Upper lobe of left lung (tissue), 6 donors: ENCODE measurements at regions not wholly inside any gene's neighbourhood (a gene's known extent, or its start where the extent isn't known, plus 50 kb on each side); places are given as distances from the start of the nearest gene placed in this dataset.
"Not testable (repeated sequence)": the region's sequence is repeated elsewhere in the genome, so short reads cannot be mapped to it uniquely, and the experiment has no call there.

Experiments used
- ATAC-seq, 2 donors: fragments of 200-7000 bp; cut with Tn5 transposase; one replicate each; pipeline ENCODE4 v1.9.1; 2022; ENCODE audit warnings: mild to moderate bottlenecking in 2 of 2, moderate library complexity in 2 of 2; ENCODE audit not compliant: low FRiP score in 2 of 2
- DNase-seq, 2 donors: peaks; one replicate each; pipeline ENCODE4 v3.0.0-alpha.2; 2019 to 2020
- H3K27ac ChIP-seq, 4 donors: fragments of 200-600 bp; sonication (generic); one replicate each; pipeline ENCODE4 v1.5.1; 2016 to 2019
- H3K27me3 ChIP-seq, 4 donors: fragments of 200-600 bp; sonication (generic); one replicate each; pipeline ENCODE4 v1.5.1; 2017 to 2019
- H3K36me3 ChIP-seq, 4 donors: fragments of 200-600 bp; sonication (generic); one replicate each; pipeline ENCODE4 v1.5.1; 2016 to 2019
- H3K4me1 ChIP-seq, 4 donors: fragments of 200-600 bp; sonication (generic); one replicate each; pipeline ENCODE4 v1.5.1; 2018 to 2019
- H3K4me3 ChIP-seq, 4 donors: fragments of 200-600 bp; sonication (generic); one replicate each; pipeline ENCODE4 v1.5.1; 2017 to 2019; ENCODE audit warnings: mild to moderate bottlenecking in 2 of 4, moderate library complexity in 1 of 4
- H3K9me3 ChIP-seq, 4 donors: fragments of 200-600 bp; sonication (generic); one replicate each; pipeline ENCODE4 v1.5.1; 2018 to 2019
- CTCF ChIP-seq, 6 experiments: fragments of 450-650 bp in 4 of 6; fragments of 200-600 bp in 2 of 6; sonication (generic) in 2 of 6; IDR thresholded peaks; one replicate each; pipeline ENCODE4 v1.5.1; 2016 to 2019; ENCODE audit warnings: antibody characterized with exemption in 6 of 6
- EP300 ChIP-seq, 4 donors: sonication (generic); formaldehyde crosslinking; IDR thresholded peaks; one replicate each; pipeline ENCODE4 v1.5.1; 2017; ENCODE audit warnings: antibody characterized with exemption in 4 of 4, control low read depth in 2 of 4
- POLR2A ChIP-seq, 4 donors: fragments of 450-650 bp; IDR thresholded peaks; one replicate each; pipeline ENCODE4 v1.5.1; 2016 to 2017; ENCODE audit warnings: antibody characterized with exemption in 4 of 4, mild to moderate bottlenecking in 2 of 4
- POLR2AphosphoS5 ChIP-seq, 2 donors: sonication (generic); formaldehyde crosslinking; IDR thresholded peaks; one replicate each; pipeline ENCODE4 v1.5.1; 2017; ENCODE audit warnings: antibody characterized with exemption in 2 of 2
- WGBS, 2 donors: methylation state at CpG; one replicate each; pipeline ENCODE4 v1.1.5; 2017 to 2018; 5-methylcytosine and 5-hydroxymethylcytosine counted together
- donor health status: DM: no; HTN: no; CAD: no; lungs with moderate emphysema.
- donor health status: DM: no; HTN: yes; CAD: no; lungs with severe emphysema.

GRCh38 chr13:34730961-34731360 is 211.1 kb upstream of the NBEA start:
- ATAC-seq (peak in 1 of 2 donors; percentile 37), DNase-seq (no peak)
- Histone ChIP-seq H3K4me3 (no peak overlapping the region), H3K4me1 (no peaks in the 10 kb centered on the region), H3K36me3 (no peaks in the 10 kb centered on the region), H3K27ac (no peak overlapping the region), H3K9me3 (no peaks in the 10 kb centered on the region), H3K27me3 (no peaks in the 10 kb centered on the region)
- TF ChIP-seq CTCF (IDR thresholded peaks at IDR 0.05) (no peak), POLR2A (IDR thresholded peaks at IDR 0.05) (no peak), EP300 (IDR thresholded peaks at IDR 0.05) (no peak), POLR2AphosphoS5 (IDR thresholded peaks at IDR 0.05) (no peak)
- WGBS, 2 donors, result 50 to 58% methylated on average over 2 of the region's 2 CpGs

DNA sequence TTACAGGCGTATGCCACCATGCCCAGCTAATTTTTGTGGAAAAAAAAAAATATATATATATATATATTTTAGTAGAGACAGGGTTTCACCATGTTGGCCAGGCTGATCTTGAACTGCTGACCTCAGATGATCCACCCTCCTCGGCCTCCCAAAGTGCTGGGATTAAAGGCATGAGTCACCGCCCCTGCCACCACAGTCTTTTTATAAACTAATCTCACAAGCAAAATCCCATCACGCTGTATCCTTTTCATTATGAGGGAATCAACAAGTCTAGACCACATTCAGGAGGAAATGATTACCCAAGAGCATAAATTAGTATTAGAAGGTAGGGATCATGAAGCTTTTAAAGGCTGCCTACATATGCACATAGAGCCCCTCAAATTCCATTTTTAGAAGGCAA is 210.6 kb upstream of the NBEA start:
- Histone ChIP-seq H3K27ac (no peak overlapping the region), H3K27me3 (no peaks in the 10 kb centered on the region), H3K4me3 (no peak overlapping the region), H3K9me3 (no peaks in the 10 kb centered on the region), H3K36me3 (no peaks in the 10 kb centered on the region), H3K4me1 (no peaks in the 10 kb centered on the region)
- TF ChIP-seq POLR2A (IDR thresholded peaks at IDR 0.05) (no peak), CTCF (IDR thresholded peaks at IDR 0.05) (no peak), EP300 (IDR thresholded peaks at IDR 0.05) (no peak), POLR2AphosphoS5 (IDR thresholded peaks at IDR 0.05) (no peak)
- ATAC-seq (no peak), DNase-seq (no peak)
- WGBS, 2 donors, result 86 to 87% methylated on average over 4 of the region's 4 CpGs

DNA sequence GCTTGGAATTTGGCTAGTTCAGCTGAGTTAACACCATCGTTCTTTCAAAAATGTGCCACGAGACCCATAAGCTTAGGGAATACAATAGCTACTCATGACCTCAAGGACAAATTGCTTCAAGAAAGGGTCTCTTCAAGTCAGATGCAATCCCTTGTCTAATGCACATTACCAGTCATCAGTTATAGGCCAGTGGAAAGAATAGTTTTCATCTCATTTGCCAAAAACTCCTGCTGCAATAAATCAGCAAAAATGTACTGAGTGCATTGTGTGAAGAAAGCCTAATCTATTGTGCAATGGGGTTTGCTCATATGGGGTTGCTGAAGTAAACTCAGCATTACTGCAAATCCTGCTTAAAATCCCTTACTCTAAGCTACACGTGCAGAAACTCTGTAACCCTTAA is 208.3 kb upstream of the NBEA start:
- TF ChIP-seq EP300 (IDR thresholded peaks at IDR 0.05) (no peak), POLR2AphosphoS5 (IDR thresholded peaks at IDR 0.05) (no peak), CTCF (IDR thresholded peaks at IDR 0.05) (no peak), POLR2A (IDR thresholded peaks at IDR 0.05) (no peak)
- Histone ChIP-seq H3K36me3 (no peaks in the 10 kb centered on the region), H3K9me3 (no peaks in the 10 kb centered on the region), H3K27ac (no peak overlapping the region), H3K4me3 (no peak overlapping the region), H3K27me3 (no peaks in the 10 kb centered on the region), H3K4me1 (no peaks in the 10 kb centered on the region)
- ATAC-seq (peak in 1 of 2 donors; percentile 40), DNase-seq (no peak)
- WGBS, 2 donors, result 63 to 68% methylated on average over 3 of the region's 3 CpGs

GRCh38 chr13:34734932-34735331 is 207.1 kb upstream of the NBEA start:
- TF ChIP-seq POLR2A (IDR thresholded peaks at IDR 0.05) (no peak), POLR2AphosphoS5 (IDR thresholded peaks at IDR 0.05) (no peak), CTCF (IDR thresholded peaks at IDR 0.05) (no peak), EP300 (IDR thresholded peaks at IDR 0.05) (no peak)
- Histone ChIP-seq H3K27me3 (no peaks in the 10 kb centered on the region), H3K27ac (no peak overlapping the region), H3K4me3 (no peak overlapping the region), H3K9me3 (no peaks in the 10 kb centered on the region), H3K36me3 (no peaks in the 10 kb centered on the region), H3K4me1 (no peaks in the 10 kb centered on the region)
- WGBS, 2 donors, result 66 to 72% methylated on average over 2 of the region's 2 CpGs
- ATAC-seq (no peak), DNase-seq (no peak)

GRCh38 chr13:34738254-34738992 is 203.6 kb upstream of the NBEA start:
- ATAC-seq (no peak), DNase-seq (no peak)
- no peak overlapping the region for H3K4me3 ChIP-seq
- no peaks in the 10 kb centered on the region for H3K9me3 ChIP-seq
- H3K36me3 ChIP-seq, result no peaks in the 10 kb centered on the region
- no peaks in the 10 kb centered on the region for H3K27me3 ChIP-seq
- no peaks in the 10 kb centered on the region for H3K4me1 ChIP-seq
- TF ChIP-seq POLR2AphosphoS5 (IDR thresholded peaks at IDR 0.05) (no peak), CTCF (IDR thresholded peaks at IDR 0.05) (no peak), EP300 (IDR thresholded peaks at IDR 0.05) (no peak), POLR2A (IDR thresholded peaks at IDR 0.05) (no peak)
- no peak overlapping the region for H3K27ac ChIP-seq
- 73 to 77% methylated on average over 7 of the region's 7 CpGs for WGBS, 2 donors

DNA sequence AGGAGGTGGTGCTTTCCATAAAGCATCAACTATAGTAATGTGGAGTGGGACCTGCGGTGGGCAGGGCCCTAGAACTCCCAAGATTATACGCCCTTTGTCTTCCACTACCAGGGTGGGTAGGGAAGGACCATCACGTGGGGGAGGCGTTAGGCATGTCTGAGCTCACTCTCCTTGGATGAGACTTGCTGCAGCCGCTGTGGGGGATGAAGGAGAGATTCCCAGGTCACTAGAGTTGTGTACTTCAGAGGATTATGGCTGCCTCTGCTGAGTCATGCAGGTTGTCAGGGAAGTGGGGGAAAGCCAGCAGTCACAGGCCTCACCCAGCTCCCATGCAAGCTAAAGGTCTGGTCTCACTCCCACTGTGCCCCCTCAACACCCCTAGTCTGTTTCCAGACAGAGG is 195.0 kb upstream of the NBEA start:
- H3K27me3 ChIP-seq, H3K27ac ChIP-seq, ATAC-seq, DNase-seq, H3K9me3 ChIP-seq, H3K36me3 ChIP-seq, H3K4me3 ChIP-seq: not testable (repeated sequence)
- 84 to 85% methylated on average over 5 of the region's 5 CpGs for WGBS, 2 donors
- H3K4me1 ChIP-seq, result peaks cover 8 to 19% (median 14%) of the 10 kb centered on the region in 4 donors
